Esophagus muscularis mucosa (tissue), 4 donors: ENCODE measurements at regions not wholly inside any gene's neighbourhood (a gene's known extent, or its start where the extent isn't known, plus 50 kb on each side); places are given as distances from the start of the nearest gene placed in this dataset.

Source experiments
- EP300 ChIP-seq: sonication (generic); formaldehyde crosslinking; IDR thresholded peaks from one replicate; pipeline ENCODE4 v1.6.1; 2017; ENCODE audit warnings: antibody characterized with exemption
- POLR2A ChIP-seq: fragments of 450-650 bp; IDR thresholded peaks from one replicate; pipeline ENCODE4 v1.6.1; 2017; ENCODE audit warnings: antibody characterized with exemption, moderate library complexity, mild to moderate bottlenecking, low read depth
- TF ChIP-seq, protein P1 (sequence below), 3 experiments: fragments of 200-600 bp in 2 of 3; fragments of 450-650 bp in 1 of 3; sonication (generic) in 2 of 3; IDR thresholded peaks; one replicate each; pipeline ENCODE4 v1.5.1; 2017 to 2019; ENCODE audit warnings: antibody characterized with exemption in 3 of 3, mild to moderate bottlenecking in 2 of 3, moderate library complexity in 1 of 3

DNA sequence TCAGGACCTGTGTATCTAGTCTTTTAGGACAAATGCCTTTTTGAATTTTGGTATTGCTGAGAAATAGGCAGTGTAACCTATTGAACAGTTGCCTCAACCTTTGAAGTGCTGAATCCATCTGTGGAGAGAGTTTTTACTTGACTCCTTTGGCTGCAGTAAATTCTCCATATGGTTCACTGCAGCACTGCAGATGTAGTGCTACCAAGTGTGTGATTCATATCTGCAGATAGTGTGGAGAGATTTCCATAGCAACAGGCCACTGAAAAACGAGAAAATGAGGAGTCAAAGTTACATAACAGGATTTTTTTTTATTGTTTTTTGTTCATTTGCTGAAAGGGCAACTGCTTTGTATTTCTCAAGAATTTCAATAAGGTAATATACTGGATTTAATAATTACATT, 356.1 kb downstream of the RAB38 start:
- TF ChIP-seq POLR2A (no peak), EP300 (no peak)
- TF ChIP-seq, protein P1, sequence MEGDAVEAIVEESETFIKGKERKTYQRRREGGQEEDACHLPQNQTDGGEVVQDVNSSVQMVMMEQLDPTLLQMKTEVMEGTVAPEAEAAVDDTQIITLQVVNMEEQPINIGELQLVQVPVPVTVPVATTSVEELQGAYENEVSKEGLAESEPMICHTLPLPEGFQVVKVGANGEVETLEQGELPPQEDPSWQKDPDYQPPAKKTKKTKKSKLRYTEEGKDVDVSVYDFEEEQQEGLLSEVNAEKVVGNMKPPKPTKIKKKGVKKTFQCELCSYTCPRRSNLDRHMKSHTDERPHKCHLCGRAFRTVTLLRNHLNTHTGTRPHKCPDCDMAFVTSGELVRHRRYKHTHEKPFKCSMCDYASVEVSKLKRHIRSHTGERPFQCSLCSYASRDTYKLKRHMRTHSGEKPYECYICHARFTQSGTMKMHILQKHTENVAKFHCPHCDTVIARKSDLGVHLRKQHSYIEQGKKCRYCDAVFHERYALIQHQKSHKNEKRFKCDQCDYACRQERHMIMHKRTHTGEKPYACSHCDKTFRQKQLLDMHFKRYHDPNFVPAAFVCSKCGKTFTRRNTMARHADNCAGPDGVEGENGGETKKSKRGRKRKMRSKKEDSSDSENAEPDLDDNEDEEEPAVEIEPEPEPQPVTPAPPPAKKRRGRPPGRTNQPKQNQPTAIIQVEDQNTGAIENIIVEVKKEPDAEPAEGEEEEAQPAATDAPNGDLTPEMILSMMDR (IDR thresholded peaks at IDR 0.05): no peak
